CMK (cell line): ENCODE measurements at regions not wholly inside any gene's neighbourhood (a gene's known extent, or its start where the extent isn't known, plus 50 kb on each side); places are given as distances from the start of the nearest gene placed in this dataset.
"Not testable (repeated sequence)": the region's sequence is repeated elsewhere in the genome, so short reads cannot be mapped to it uniquely, and the experiment has no call there.

Experiments used
- DNase-seq: peaks from one replicate; pipeline ENCODE4 v3.0.0-alpha.2; 2010; ENCODE audit warnings: low read depth

DNA sequence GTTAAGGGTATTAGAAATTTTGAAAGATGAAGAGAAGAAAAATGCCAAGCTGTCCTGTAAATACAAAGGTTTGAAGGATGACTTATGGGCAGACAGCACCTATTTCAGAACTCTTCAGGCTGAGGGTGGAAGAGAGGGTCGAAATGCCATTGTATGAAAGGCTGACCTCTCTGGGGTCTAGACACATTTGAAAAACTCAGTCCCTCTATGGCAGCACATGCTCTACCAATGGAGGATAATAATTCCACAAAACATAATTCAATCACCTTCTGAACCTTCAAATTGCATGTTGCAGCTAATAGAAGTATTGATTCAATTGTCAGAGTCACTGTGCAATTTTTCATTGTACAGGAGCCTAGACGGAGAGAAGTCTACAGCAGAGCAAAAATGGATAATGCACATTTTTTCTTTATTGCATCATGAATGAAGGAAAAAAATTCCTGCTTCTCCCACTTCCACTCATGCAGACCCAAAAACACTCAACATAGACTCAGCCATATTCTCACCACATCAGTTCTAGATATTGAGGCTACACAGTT, 569.1 kb downstream of the TBL1XR1 start:
- DNase-seq: no peak

DNA sequence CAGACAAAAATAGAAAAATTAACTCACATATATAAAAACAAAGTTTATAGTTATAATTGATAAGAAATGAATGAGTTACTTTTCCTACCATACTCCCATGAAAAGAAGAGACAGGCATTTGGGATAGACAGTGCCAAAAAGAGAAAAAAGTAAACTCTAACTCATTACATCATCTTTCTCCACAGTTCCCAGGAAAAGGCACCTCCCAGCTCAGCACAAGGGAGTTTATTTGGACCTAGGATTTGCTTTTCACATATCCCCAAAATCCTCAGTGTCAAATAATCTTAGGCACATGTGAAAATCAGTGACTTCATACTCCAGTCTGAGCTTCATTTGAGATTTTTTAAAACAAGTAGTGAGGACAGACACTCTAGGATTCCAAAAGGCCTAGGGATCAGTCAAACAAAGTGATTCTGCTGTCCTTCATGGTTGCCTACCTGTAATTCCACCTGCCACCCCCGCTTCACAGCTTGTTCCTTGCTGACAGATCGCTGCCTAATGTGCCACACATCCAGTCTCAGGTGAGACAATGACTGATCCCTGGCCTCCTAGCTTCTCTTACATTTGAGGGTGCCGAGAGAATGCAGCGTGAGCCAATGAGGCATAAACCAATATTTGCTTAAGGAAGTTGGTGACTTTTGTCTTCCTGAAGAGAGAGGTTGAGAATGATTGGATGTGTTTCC, 573.7 kb downstream of the TBL1XR1 start:
- DNase-seq: no peak

DNA sequence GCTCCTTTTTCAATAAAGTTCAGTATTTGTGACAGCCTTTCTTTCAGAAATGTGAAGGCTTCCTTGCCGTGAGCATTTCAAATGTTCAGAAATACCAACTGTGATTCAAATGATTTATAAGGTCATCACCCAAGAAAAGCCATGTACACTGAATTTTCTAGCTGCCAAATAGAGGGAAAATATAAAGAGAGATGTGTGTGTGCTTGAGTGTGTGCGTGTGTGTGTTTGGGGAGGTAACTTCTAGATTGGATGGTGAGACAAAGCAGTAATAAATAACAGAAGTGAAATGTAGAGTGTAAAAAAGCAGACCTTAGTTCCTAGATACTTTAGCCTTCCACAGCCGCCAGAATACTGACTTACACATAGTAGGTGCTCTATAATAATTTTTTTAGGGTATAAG, 577.4 kb downstream of the TBL1XR1 start:
- DNase-seq: no peak

DNA sequence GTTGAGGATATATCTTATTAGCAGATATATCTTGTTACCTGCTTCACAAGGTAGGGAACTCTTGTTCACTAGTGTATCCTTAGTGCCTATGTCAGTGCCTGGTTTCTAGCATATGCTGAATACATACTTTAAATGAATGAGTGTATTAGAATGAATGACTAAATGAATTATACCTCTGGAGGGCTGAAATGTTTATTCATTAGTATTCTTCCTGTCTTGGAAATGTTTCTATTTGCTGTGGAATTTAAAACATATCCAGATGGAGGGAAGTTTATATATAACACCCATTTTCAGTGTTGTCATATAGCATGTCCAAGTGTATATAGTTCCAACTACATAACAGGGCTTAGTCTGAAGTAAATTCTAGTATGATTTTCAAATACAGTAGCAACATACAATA, 581.5 kb downstream of the TBL1XR1 start:
- no peak for DNase-seq

DNA sequence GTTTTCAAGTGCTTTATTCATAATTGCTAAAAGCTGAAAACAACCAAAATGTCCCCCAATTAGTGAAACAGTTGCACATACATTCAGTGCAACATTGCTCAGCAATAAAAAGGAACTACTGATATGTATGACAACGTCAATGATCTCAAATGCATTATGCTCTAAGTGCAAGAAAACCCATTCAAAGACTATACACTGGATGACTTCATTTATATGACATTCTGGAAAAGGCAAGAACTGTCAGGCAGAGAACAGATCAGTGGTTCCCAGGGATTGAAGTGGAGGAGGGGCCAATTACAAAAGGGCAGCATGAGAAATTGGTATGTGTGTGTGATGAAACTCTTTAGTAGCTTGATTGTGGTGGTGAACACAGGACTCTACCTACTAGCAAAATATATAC, 585.6 kb downstream of the TBL1XR1 start:
- DNase-seq: no peak

DNA sequence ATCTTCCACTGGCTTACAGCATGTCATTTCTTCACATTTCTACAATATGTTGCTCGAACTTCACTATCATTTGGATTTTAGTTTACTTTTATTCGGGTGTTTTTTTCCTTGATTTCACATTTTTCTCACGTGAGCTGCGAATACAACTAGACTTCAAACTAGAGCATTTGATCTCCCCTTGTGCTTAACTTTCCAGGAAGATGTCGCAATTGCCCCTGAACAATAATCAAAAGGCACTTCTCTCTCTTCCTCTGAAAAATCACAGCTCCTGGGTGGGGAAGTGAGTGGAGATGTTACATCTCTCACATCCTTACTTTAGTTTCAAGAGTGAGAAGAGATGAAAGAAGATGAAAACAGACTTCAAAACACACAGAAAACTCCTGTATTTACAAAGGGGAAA, 587.9 kb downstream of the TBL1XR1 start:
- no peak for DNase-seq

DNA sequence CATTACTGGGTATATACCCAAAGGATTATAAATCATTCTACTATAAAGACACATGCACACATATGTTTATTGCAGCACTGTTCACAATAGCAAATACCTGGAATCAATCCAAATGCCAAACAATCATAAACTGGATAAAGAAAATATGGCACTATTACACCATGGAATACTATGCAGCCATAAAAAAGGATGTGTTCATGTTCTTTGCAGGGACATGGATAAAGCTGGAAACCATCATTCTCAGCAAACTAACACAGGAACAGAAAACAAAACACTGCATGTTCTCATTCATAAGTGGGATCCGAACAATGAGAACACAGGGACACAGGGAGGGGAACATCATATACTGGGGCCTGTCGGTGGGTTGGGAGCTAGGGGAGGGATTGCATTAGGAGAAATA, 591.7 kb downstream of the TBL1XR1 start:
- DNase-seq: not testable (repeated sequence)

DNA sequence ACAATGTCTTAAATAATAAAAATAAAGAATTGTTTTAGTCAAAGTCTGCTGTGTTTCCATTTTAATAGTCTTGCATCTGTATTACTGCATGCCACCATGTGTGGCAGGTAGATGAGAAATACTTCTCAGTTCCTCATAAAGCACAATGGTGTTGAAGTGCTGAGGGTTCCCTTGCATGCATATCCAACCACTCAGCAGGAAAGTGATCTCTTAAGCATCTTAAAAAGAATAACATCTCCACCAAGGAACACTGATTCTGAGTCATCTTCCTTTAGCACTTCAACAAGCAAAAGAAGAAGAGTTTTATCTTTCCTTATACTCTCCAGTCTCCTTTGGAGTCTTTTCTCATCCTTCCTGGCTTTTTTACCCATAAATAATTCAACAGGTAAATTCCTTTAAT, 602.0 kb downstream of the TBL1XR1 start:
- no peak for DNase-seq

DNA sequence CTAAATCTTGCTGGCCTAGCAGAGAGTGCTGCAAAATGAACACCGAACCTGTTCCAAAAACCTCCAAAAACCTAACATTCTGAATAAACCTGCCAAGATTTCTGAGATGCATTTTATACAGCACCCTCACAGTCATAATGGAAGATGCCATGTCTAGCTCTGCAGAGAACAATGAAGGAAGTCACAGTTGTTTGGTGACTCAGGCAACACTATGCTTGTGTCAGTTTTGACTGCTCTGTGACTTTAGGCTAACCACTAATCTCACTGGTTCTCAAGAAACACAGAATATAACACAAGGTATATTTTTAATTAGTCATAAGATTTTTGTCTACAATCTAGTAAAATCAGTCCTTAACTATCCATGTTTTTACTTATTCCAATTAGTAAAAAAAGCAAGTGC, 606.6 kb downstream of the TBL1XR1 start:
- no peak for DNase-seq

DNA sequence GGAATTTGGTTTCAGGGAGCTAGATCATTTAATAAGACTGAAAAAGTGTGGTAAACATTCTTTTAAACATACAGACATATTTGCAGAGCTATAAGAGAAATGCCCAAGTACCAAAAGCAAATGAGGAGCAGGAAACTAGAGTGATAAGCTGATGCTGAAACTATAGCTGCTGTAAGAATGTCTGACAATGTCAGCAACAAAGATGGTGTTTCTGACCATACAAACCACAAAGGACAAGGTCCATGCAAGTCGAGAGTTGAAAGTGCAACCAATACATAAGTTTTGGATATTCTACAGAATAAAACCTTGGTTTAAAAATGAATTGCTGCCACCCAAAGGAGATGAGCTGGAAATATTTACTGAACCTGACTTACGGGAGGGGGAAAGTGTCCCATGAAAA, 610.2 kb downstream of the TBL1XR1 start:
- no peak for DNase-seq

DNA sequence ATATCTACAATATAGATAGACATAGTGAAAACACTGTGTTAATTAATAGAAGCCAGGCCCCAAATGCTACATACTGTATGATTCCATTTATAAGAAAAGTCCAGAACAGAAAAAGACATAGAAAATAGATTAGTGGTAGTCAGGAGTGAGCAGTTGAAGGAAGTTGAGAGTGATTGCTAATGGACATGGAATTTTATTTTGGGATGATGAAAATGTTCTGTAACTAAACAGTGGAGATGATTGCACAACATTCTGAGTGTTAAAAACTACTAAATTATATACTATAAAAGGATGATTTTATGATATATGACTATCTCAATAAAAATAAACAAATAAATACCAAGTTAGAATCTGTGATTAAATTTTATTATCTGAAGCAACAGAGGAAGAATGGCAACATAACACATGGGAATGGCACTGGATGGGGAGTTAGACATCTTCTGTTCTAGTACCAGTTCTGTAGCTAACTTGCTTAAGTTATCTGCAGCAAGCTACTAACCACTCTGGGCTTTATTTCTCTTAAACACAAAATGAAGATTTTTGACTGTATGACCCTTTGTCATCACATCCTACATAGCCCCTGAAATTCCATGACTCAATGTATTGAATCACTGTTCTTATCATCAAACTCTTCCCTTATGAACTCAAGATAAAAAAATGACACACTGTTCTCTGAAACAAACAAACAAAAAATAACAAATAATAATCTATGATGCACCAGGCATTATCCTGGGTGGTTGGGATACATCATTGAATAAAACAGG, 612.7 kb downstream of the TBL1XR1 start:
- DNase-seq: no peak

DNA sequence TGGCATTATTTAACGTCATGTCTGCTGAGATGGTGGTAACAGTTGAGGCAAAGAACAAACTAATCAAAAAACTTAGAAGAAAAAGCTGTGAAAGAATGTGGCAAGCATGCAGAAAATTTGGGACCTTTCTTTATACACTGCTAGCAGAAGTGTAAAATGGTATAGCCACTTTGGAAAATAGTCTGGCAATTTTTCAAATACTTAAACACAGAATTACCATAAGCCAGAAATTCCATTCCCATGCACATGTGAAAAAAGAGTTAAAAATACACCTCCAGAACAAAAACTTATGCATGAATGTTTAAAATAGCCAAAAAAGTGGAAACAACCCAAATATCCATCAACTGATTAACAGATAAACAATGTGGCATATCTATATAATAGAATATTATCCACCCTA, 613.3 kb downstream of the TBL1XR1 start:
- no peak for DNase-seq

DNA sequence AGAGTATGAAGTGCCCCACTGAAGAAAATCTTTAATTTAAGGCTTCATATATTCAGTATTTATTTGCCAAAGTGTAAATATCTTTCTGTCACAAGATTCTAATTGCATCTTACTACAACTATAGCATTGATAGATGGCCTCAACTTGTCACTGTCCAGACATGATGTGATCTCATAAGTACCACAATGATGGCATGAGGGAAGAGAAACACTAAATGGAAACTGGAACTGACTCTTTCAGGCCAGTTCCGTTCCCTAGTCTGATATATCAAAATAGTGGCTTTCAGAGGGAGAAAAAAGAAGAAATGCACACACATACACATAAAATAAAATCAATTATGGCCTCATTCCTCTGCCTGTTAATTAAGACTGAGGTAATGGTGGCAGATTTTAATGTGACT, 615.7 kb downstream of the TBL1XR1 start:
- DNase-seq: no peak

DNA sequence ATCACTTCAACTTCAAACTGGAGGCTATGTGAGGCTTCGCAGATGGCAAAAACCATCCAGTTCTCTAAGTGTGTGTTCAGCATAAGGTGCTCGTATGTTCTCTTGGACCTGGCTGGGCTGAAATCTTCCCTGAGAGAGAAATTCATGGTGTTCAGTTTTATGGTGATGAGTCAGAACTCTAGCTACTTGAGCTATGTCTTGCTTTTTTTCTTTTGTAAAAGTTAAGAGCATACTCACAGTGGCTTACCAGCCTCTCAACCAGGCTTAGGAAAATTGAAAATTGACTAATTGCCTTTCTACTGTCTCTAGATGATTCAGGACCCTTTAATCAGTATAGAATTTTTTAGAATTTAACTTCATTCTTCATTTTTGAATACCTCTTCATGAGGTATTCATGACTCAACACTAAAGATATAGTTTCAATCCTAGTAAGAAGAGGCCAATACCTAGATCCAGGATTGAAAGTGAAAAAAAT, 617.5 kb downstream of the TBL1XR1 start:
- no peak for DNase-seq

DNA sequence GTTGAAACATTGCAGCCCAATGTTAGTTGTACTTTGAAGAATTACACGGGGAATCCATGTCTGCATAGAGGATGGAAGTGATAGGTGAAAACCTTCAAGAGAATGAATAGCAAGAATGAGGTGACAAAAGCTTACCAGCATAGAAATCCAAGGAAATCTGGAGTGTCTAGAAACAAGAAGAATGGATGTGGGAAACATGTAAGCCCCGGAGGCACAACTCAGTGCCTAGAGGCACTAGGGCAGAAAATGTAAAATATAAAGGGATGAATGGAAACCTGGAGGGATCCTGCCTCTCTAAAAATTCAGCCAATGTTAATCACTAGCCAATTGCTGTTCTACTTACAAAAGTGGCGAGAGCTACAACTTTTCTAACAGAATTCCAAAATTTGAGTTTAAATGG, 619.0 kb downstream of the TBL1XR1 start:
- no peak for DNase-seq

DNA sequence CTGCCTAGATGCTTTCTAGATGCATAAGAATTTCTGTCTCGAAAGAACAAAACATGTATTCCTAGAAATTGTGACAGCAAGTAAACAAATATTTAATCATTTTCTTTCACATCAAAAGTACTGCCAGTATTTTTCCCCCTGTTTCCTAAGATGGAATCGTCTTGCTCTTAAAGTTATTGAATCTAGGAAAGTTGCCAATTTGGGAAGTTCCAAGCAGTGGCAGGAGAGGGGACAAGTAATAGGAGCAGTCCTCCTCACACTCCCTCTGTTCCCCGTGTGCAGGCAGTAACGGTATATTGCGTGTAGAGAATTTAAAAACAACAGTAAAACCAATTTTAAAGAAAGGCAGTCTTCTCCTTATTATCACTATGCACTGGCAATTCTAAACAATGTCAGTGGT, 619.8 kb downstream of the TBL1XR1 start:
- DNase-seq: no peak

DNA sequence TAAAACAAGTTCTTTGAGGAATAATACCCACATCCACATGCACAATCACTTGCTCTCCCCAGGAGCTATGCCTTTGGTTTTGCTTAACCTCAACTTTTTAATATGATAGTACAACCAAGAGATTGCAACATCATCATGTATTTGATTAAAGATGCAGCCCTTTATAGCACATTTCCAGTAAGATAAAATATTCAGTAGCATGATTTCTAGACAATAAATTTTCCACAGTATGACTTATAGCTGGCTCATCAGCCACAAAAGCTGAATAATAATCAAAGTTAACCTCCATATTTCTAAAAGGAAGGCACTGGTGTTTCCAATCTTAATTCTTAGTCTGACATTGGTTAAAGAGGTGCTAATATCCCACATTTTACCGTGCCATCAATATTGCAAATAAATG, 622.5 kb downstream of the TBL1XR1 start:
- no peak for DNase-seq

DNA sequence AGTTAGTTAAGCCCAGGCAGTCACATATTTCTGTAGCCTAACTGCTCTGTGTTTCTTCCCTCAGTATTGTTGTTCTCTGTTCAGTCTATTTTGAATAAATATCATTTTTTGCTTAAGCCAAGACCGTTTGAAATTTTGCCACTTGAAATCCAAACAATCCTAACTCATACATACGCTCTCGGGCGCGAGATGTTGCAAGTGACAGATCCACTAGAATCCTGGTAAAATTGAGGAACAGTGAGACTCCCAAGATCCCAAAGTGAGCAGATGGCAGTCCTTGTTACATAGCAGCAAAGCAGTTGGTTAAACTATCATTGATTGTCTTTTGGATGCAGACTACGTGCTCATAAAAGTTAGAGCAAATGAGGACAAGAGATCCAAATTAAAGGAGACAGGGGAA, 625.4 kb downstream of the TBL1XR1 start:
- DNase-seq: no peak

DNA sequence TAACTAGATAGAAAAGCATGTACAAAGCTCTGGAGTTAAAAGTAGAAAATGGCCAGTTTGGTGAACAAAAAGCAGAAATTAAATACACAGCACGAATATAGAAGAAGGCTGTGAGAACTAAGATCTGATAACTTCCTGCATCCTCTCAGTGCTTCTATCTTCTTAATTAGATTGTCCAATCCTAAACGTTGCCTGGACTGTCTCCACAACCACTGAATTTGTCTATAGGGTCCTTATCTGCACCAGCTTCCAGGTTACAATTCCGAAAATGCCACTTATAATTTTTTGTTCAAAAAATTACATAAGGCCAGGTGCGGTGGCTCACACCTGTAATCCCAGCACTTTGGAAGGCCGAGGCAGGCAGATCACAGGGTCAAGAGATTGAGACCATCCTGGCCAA, 626.3 kb downstream of the TBL1XR1 start:
- no peak for DNase-seq

DNA sequence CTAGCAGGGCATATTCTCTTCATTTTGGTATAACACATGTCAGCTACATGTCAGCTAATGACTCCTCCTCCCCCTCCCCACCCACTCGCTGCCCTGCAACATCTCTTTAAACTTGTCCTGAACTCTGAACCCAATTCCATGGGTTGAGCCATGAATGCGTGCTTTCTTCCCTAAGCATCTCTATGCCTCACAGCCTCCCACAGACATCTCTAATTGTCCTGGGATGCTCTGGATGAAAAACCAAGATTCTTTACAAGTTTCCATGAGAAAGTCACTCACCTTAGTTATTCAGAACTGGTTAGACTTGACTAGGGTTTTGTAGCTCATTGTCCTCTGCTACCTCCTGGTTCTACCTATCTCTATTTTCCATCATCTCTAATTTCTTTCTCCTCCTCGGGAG, 629.1 kb downstream of the TBL1XR1 start:
- no peak for DNase-seq

DNA sequence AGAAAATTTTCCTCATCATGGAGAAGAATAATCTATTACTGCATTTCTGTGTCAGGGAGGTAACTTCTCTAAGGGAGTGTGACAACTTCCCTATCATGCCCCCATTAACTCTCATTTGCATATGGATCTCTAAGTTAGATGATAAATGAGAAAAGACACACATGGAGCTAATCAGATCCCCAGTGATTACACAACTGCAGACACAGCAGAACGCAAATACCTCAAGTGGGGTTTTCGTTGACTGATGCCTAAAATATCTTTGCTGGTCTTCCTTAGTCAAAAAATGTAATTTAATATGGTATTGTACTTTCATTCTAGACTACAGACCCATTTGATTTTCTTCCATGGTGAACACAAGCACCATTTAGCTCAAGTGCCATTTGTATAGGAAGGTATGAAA, 630.5 kb downstream of the TBL1XR1 start:
- DNase-seq: no peak

DNA sequence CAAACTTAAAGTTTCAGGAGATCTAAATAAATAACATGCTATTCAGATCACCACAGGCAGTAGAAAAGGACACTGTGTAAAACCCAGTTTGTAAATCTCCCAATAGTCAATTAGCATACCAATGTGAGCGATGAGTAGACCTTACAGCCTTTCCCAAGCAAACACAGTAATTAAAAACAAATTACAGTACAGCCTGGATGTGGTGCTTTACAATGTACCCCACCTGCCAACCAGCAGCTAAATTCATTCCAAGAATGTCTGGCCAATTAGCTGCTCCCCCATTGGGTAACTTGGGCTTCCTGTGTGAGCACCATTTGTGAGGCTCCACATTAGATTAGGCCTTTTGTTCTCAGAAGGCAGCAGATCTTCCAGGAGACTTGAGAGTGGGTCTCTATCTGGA, 635.0 kb downstream of the TBL1XR1 start:
- DNase-seq: no peak

DNA sequence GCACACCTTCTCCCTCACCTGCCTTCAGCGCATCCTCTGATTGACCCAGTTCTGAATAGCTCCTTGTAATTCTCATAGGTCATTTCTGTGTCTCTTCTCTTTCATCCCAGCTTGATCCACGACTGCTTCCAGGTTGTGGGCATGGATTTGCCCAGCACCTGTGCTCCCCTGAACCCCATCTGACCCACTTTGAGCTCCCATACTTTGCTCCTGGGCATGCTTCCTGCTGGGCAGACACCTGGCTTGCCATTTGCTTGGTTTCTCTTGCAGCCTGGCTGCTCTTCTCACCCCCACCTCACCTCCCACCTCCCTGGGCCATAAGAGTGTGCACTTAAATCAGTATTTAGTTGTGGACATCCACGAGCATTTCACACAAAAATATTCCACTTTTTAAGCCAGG, 635.5 kb downstream of the TBL1XR1 start:
- no peak for DNase-seq
